OCI-LY7 (cell line): ENCODE measurements at regions not wholly inside any gene's neighbourhood (a gene's known extent, or its start where the extent isn't known, plus 50 kb on each side); places are given as distances from the start of the nearest gene placed in this dataset.

Source experiments
- BruUV-seq: library from RNA; stranded (reverse); fragments of 400-500 nt; replicated peaks from 2 replicates; lab custom pipeline; 2021; lab: Mats Ljungman, UMichigan
- CTCF ChIA-PET: fragments of 300-600 bp; sonication (Branson Sonifier 250); formaldehyde crosslinking; loops from one replicate; lab custom pipeline; 2022; ENCODE audit warnings: antibody characterized with exemption; ENCODE audit not compliant: unreplicated experiment; lab: Charles Lee
- POLR2A ChIA-PET: fragments of 300-600 bp; sonication (Branson Sonifier 250); formaldehyde crosslinking; loops from one replicate; lab custom pipeline; 2022; ENCODE audit warnings: antibody characterized with exemption; lab: Charles Lee
- DNase-seq: peaks from one replicate; pipeline ENCODE4 v3.0.0-alpha.2; 2015; ENCODE audit warnings: low spot score
- H2AFZ ChIP-seq: fragments of 200-600 bp; sonication (generic), shearing (Covaris generic); 2 replicates; pipeline ENCODE4 v1.6.1; 2014; ENCODE audit warnings: mild to moderate bottlenecking, antibody characterized with exemption, low read length, moderate library complexity
- H3K27ac ChIP-seq: fragments of 200-600 bp; sonication (generic); 2 replicates; pipeline ENCODE4 v1.5.1; 2014; ENCODE audit warnings: mixed run types, low read depth, mild to moderate bottlenecking, moderate library complexity, low read length, inconsistent platforms; ENCODE audit not compliant: poor library complexity, severe bottlenecking
- H3K36me3 ChIP-seq: fragments of 200-600 bp; sonication (generic); 2 replicates; pipeline ENCODE4 v1.6.1; 2014; ENCODE audit warnings: mild to moderate bottlenecking, antibody characterized with exemption, low read length, moderate library complexity, mixed read lengths; ENCODE audit not compliant: insufficient read depth
- H3K4me1 ChIP-seq: fragments of 200-600 bp; sonication (generic); 2 replicates; pipeline ENCODE4 v1.5.1; 2014; ENCODE audit warnings: mild to moderate bottlenecking, low read length; ENCODE audit not compliant: insufficient read depth, poor library complexity, severe bottlenecking
- H3K4me2 ChIP-seq: fragments of 200-600 bp; sonication (generic); 2 replicates; pipeline ENCODE4 v1.6.1; 2014; ENCODE audit warnings: mild to moderate bottlenecking, low read length
- H3K4me3 ChIP-seq: fragments of 200-600 bp; sonication (generic); 2 replicates; pipeline ENCODE4 v1.5.1; 2014; ENCODE audit warnings: mild to moderate bottlenecking, low read depth, low read length; ENCODE audit not compliant: poor library complexity, severe bottlenecking
- H3K79me2 ChIP-seq: fragments of 200-600 bp; sonication (generic); 2 replicates; pipeline ENCODE4 v1.6.1; 2016; ENCODE audit warnings: low read depth, mild to moderate bottlenecking, low read length, moderate library complexity, mixed read lengths; ENCODE audit not compliant: insufficient read depth
- H3K9me2 ChIP-seq: fragments of 200-600 bp; sonication (generic); 2 replicates; pipeline ENCODE4 v1.6.1; 2016; ENCODE audit warnings: mild to moderate bottlenecking, low read length, mixed read lengths; ENCODE audit not compliant: insufficient read depth
- H3K9me3 ChIP-seq: fragments of 200-600 bp; sonication (generic); 2 replicates; pipeline ENCODE4 v1.6.1; 2014; ENCODE audit warnings: mild to moderate bottlenecking, mixed run types, low read length, mixed read lengths
- H4K20me1 ChIP-seq: fragments of 200-600 bp; sonication (generic); 2 replicates; pipeline ENCODE4 v1.6.1; 2014; ENCODE audit warnings: mild to moderate bottlenecking, antibody characterized with exemption, low read length, moderate library complexity, mixed read lengths; ENCODE audit not compliant: insufficient read depth
- EZH2phosphoT487 ChIP-seq: fragments of 200-600 bp; sonication (generic); IDR thresholded peaks from 2 replicates; pipeline ENCODE4 v1.6.1; 2018; ENCODE audit warnings: low read depth, borderline replicate concordance, mild to moderate bottlenecking, mixed run types, antibody characterized with exemption, low read length, moderate library complexity, mixed read lengths
- intact Hi-C: fragments of 100-400 bp; cut with micrococcal nuclease; formaldehyde crosslinking; loops from one replicate; pipeline ENCODE4 v1.10.0; 2022; ENCODE audit not compliant: unreplicated experiment
- TF ChIP-seq, protein P1 (sequence below): fragments of 200-600 bp; sonication (generic); conservative IDR thresholded peaks from 2 replicates; pipeline ENCODE4 v1.5.1; 2014; ENCODE audit warnings: mild to moderate bottlenecking, antibody characterized with exemption, low read length, moderate library complexity, mixed read lengths

DNA sequence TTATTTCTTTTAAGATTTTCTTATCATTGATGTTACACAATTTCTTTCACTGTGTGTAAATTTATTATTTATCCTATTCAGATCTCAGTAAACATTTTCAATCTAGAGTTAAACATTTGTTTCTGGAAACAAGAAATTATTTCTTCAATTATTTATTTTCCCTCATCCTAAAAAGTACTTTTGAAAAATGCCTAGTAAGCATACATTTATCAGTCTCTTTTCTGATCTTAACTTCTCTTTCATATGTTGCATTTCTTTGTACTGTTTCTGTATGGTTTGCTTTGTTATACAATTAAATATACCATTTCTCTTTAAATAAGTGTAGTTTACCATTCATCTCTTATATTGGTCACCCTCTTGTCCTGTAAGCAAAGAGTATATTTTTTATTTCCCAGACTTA, 263.2 kb downstream of the C12orf50 start:
- Histone ChIP-seq H3K4me2 (no peak overlapping the region), H4K20me1 (no peaks in the 10 kb centered on the region), H3K9me3 (no peaks in the 10 kb centered on the region), H3K4me3 (no peak overlapping the region), H3K9me2 (no peaks in the 10 kb centered on the region), H2AFZ (no peak overlapping the region), H3K27ac (no peak overlapping the region), H3K79me2 (no peaks in the 10 kb centered on the region), H3K4me1 (no peaks in the 10 kb centered on the region), H3K36me3 (no peaks in the 10 kb centered on the region)
- BruUV-seq: no TSS peak
- CTCF ChIA-PET: no interaction called here
- DNase-seq: no peak
- intact Hi-C loops: no loop called here
- no peak for TF ChIP-seq EZH2phosphoT487
- TF ChIP-seq, protein P1, sequence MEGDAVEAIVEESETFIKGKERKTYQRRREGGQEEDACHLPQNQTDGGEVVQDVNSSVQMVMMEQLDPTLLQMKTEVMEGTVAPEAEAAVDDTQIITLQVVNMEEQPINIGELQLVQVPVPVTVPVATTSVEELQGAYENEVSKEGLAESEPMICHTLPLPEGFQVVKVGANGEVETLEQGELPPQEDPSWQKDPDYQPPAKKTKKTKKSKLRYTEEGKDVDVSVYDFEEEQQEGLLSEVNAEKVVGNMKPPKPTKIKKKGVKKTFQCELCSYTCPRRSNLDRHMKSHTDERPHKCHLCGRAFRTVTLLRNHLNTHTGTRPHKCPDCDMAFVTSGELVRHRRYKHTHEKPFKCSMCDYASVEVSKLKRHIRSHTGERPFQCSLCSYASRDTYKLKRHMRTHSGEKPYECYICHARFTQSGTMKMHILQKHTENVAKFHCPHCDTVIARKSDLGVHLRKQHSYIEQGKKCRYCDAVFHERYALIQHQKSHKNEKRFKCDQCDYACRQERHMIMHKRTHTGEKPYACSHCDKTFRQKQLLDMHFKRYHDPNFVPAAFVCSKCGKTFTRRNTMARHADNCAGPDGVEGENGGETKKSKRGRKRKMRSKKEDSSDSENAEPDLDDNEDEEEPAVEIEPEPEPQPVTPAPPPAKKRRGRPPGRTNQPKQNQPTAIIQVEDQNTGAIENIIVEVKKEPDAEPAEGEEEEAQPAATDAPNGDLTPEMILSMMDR: no peak
- POLR2A ChIA-PET: no interaction called here

DNA sequence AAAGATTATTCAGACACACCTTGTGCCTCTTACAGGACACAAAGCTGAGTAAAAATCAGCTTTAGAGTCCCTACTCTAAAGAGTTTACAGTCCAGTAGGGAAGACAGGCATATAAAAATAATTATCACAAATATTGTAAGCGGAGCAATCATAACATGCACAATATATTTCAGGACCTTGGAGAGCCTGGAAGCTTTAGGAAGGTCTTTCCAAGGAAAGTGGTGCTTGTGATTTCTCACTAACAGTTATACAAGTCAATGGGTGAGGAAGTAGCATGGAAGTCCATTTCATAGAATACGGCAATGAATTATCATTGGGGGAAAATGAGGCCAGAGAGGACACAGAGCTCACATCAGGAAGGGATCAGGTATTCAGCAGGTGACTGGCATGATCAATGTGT, 268.3 kb downstream of the C12orf50 start:
- Histone ChIP-seq H3K27ac (no peak overlapping the region), H3K4me1 (no peaks in the 10 kb centered on the region), H3K4me2 (no peak overlapping the region), H3K4me3 (no peak overlapping the region), H4K20me1 (no peaks in the 10 kb centered on the region), H3K79me2 (no peaks in the 10 kb centered on the region), H3K36me3 (no peaks in the 10 kb centered on the region), H2AFZ (no peak overlapping the region), H3K9me3 (no peaks in the 10 kb centered on the region), H3K9me2 (no peaks in the 10 kb centered on the region)
- no TSS peak for BruUV-seq
- TF ChIP-seq, protein P1: no peak
- no peak for TF ChIP-seq EZH2phosphoT487
- ChIA-PET POLR2A (interaction anchor here (0.7 kb wide), 1 partner anchor 34 kb away, joined by 3 read pairs; no protein-coding TSS in a partner anchor), CTCF (no interaction called here)
- intact Hi-C loops: no loop called here
- no peak for DNase-seq

DNA sequence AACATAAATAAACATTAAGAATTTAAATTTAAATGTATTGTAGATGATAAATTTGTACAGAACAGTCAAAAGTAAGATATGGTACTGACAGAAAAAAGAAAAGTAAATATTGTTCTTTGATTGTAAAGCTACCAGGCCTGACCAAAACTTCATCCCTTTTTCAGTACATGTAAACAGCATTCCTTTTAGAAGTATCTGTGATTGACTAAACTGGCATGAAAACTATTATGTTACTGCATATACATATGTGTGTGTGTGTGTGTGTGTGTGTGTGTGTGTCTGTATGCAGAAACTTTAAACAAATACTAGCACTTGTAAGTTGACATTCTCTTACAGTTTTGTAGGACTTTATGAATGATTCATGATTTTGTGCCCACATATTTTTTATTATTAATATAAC, 270.9 kb downstream of the C12orf50 start:
- BruUV-seq: no TSS peak
- intact Hi-C loops: no loop called here
- Histone ChIP-seq H3K27ac (no peak overlapping the region), H3K9me3 (no peaks in the 10 kb centered on the region), H3K4me3 (no peak overlapping the region), H2AFZ (no peak overlapping the region), H3K9me2 (no peaks in the 10 kb centered on the region), H3K36me3 (no peaks in the 10 kb centered on the region), H3K4me1 (no peaks in the 10 kb centered on the region), H3K4me2 (no peak overlapping the region), H4K20me1 (no peaks in the 10 kb centered on the region), H3K79me2 (no peaks in the 10 kb centered on the region)
- no peak for DNase-seq
- CTCF ChIA-PET: no interaction called here
- POLR2A ChIA-PET: interaction anchor here (0.6 kb wide), 1 partner anchor 71 kb away, joined by 3 read pairs; no protein-coding TSS in a partner anchor
- TF ChIP-seq, protein P1: no peak
- TF ChIP-seq EZH2phosphoT487: no peak
